Testis (tissue), 2 donors: ENCODE measurements at regions not wholly inside any gene's neighbourhood (a gene's known extent, or its start where the extent isn't known, plus 50 kb on each side); places are given as distances from the start of the nearest gene placed in this dataset.
"Not testable (repeated sequence)": the region's sequence is repeated elsewhere in the genome, so short reads cannot be mapped to it uniquely, and the experiment has no call there.

Experiments
- DNase-seq: peaks from one replicate; pipeline ENCODE4 v3.0.0-alpha.2; 2019
- H3K27ac ChIP-seq, 2 donors: fragments of 200-600 bp; sonication (generic); one replicate each; pipeline ENCODE4 v1.5.1; 2019
- H3K27me3 ChIP-seq: fragments of 200-600 bp; sonication (generic); one replicate; pipeline ENCODE4 v1.5.1; 2019
- H3K36me3 ChIP-seq: fragments of 200-600 bp; sonication (generic); one replicate; pipeline ENCODE4 v1.5.1; 2017; ENCODE audit warnings: low read depth; ENCODE audit errors: missing control alignments
- H3K4me1 ChIP-seq: fragments of 200-600 bp; sonication (generic); one replicate; pipeline ENCODE4 v1.5.1; 2019
- H3K4me3 ChIP-seq, 2 donors: fragments of 200-600 bp; sonication (generic); one replicate each; pipeline ENCODE4 v1.5.1; 2017 to 2019
- H3K9me3 ChIP-seq: fragments of 200-600 bp; sonication (generic); one replicate; pipeline ENCODE4 v1.5.1; 2017
- POLR2A ChIP-seq: fragments of 450-650 bp; IDR thresholded peaks from one replicate; pipeline ENCODE4 v1.6.1; 2017; ENCODE audit warnings: antibody characterized with exemption, mild to moderate bottlenecking, moderate library complexity
- WGBS, 2 donors: methylation state at CpG; one replicate each; pipeline ENCODE4 v1.1.5; 2018; 5-methylcytosine and 5-hydroxymethylcytosine counted together
- intact Hi-C: fragments of 100-400 bp; cut with DNase I; formaldehyde crosslinking; loops from one replicate; pipeline ENCODE4 v1.15.1; 2023; ENCODE audit warnings: low total_unique reads
- TF ChIP-seq, protein P1 (sequence below), 3 experiments: fragments of 450-650 bp in 2 of 3; fragments of 200-600 bp in 1 of 3; sonication (generic) in 1 of 3; IDR thresholded peaks; one replicate each; pipeline ENCODE4 v1.5.1; 2016 to 2019; ENCODE audit warnings: antibody characterized with exemption in 3 of 3, mild to moderate bottlenecking in 2 of 3, moderate library complexity in 1 of 3

DNA sequence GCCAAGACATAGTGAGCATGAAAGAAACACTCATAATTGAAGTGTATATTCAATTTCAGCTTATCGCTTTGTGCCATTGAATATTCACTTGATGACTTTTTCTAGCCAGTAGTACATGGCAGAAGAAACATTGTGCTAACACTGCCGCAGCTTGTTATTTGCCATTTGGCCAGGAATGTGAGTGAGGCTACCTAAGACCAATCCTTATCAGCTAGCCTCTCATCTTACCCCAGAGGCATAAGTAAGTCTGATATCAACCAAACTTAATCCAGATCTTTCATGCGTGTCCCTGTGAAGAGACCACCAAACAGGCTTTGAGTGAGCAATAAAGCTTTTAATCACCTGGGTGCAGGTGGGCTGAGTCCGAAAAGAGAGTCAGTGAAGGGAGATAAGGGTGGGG, 586.0 kb upstream of the MBL2 start:
- 91 to 92% methylated on average over 4 of the region's 4 CpGs for WGBS, 2 donors
- H3K9me3 ChIP-seq: no peaks in the 10 kb centered on the region

DNA sequence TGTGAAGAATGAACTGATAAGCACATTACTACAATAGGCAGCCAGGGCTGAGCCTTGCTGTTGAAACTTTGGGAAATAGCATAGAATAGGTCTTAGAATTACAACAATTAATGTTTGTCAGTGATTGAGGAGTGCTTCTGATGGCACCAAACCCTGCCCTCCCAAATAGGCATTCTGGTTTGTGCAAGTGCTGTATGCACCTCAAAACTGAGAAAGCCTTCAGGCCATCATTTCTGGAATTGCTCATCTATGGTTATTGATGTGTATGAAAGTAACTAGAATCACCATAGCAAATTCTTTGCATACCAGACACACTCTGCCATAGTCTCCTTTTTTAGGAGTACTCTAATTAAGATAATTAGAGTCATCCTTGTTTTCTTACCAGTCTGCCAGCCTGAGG, 585.0 kb upstream of the MBL2 start:
- DNase-seq: no peak
- H3K4me3 ChIP-seq: no peak overlapping the region
- H3K27ac ChIP-seq: no peak overlapping the region
- no peaks in the 10 kb centered on the region for H3K27me3 ChIP-seq
- intact Hi-C loops: no loop called here
- no peak for TF ChIP-seq POLR2A
- TF ChIP-seq, protein P1, sequence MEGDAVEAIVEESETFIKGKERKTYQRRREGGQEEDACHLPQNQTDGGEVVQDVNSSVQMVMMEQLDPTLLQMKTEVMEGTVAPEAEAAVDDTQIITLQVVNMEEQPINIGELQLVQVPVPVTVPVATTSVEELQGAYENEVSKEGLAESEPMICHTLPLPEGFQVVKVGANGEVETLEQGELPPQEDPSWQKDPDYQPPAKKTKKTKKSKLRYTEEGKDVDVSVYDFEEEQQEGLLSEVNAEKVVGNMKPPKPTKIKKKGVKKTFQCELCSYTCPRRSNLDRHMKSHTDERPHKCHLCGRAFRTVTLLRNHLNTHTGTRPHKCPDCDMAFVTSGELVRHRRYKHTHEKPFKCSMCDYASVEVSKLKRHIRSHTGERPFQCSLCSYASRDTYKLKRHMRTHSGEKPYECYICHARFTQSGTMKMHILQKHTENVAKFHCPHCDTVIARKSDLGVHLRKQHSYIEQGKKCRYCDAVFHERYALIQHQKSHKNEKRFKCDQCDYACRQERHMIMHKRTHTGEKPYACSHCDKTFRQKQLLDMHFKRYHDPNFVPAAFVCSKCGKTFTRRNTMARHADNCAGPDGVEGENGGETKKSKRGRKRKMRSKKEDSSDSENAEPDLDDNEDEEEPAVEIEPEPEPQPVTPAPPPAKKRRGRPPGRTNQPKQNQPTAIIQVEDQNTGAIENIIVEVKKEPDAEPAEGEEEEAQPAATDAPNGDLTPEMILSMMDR (IDR thresholded peaks at IDR 0.05): no peak
- no peaks in the 10 kb centered on the region for H3K36me3 ChIP-seq
- no peaks in the 10 kb centered on the region for H3K4me1 ChIP-seq
- no peaks in the 10 kb centered on the region for H3K9me3 ChIP-seq

More for the DNA sequence above, 586.0 kb upstream of the MBL2 start:
- no peak for DNase-seq
- no peak overlapping the region for H3K4me3 ChIP-seq
- no peaks in the 10 kb centered on the region for H3K27me3 ChIP-seq
- H3K36me3 ChIP-seq: no peaks in the 10 kb centered on the region
- intact Hi-C loops: no loop called here
- H3K27ac ChIP-seq: no peak overlapping the region
- no peak for TF ChIP-seq POLR2A
- TF ChIP-seq, protein P1 (IDR thresholded peaks at IDR 0.05): no peak
- no peaks in the 10 kb centered on the region for H3K4me1 ChIP-seq

GRCh38 chr10:53356616-53357349, 584.2 kb upstream of the MBL2 start:
- Histone ChIP-seq H3K4me3 (no peak overlapping the region), H3K36me3 (no peaks in the 10 kb centered on the region), H3K9me3 (no peaks in the 10 kb centered on the region), H3K4me1 (no peaks in the 10 kb centered on the region), H3K27me3 (no peaks in the 10 kb centered on the region), H3K27ac (no peak overlapping the region)
- intact Hi-C loops: no loop called here
- no peak for DNase-seq
- TF ChIP-seq, protein P1 (IDR thresholded peaks at IDR 0.05): no peak
- no peak for TF ChIP-seq POLR2A
- 61 to 62% methylated on average over 3 of the region's 3 CpGs for WGBS, 2 donors

GRCh38 chr10:53342531-53342930, 569.9 kb upstream of the MBL2 start:
- H3K27ac ChIP-seq, H3K27me3 ChIP-seq, H3K9me3 ChIP-seq, H3K36me3 ChIP-seq, H3K4me1 ChIP-seq, H3K4me3 ChIP-seq, DNase-seq, intact Hi-C loops: not testable (repeated sequence)
- 88 to 92% methylated on average over 7 of the region's 7 CpGs for WGBS, 2 donors

DNA sequence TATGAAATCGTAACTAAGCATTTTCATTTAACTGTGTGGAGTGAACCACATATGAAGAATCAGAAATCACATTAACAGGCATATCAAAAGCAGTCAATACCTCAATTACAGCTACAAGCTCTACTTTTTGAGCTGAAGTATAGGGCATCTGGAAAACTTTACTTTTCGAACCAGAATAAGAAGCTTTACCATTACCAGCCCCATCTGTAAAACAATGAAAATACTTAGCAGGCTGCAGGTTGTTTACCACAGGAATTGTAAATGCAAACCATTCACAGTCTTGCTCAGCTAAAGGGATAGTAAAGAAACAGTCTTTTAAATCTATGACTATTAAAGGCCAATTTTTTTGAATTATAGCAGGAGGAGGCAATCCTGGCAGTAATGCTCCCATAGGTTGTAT, 565.6 kb upstream of the MBL2 start:
- H3K4me3 ChIP-seq, H3K9me3 ChIP-seq, intact Hi-C loops, H3K36me3 ChIP-seq, H3K4me1 ChIP-seq, H3K27me3 ChIP-seq, DNase-seq, H3K27ac ChIP-seq: not testable (repeated sequence)
- 64 to 89% methylated on average over 2 of the region's 2 CpGs for WGBS, 2 donors

DNA sequence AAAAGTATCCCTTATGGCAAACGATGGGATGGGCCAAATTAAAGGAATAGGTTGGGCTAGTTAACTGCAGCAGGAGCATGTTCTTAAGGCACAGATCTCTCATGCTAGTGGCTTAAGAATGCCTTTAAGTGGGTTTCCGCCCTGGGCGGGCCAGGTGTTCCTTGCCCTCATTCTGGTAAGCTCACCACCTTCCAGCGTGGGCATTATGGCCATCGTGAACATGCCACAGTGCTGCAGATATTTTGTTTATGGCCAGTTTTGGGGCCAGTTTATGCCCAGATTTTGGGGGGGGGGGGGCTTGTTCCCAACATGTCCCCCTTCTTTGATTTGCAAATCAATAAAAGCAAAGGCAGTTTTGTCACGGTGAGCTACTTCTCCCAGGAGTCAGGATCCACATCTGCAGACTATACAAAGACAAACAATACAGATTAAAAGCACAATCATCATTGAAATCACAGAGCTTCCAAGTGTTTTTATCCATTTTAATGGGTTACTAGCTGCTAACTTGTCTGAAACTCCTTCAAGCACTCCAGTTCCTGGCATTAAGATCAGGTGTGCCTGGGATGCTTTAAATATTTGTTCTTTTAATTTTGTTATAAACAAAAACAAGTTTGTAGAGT, 563.3 kb upstream of the MBL2 start:
- H3K9me3 ChIP-seq, H3K27me3 ChIP-seq, H3K27ac ChIP-seq, H3K4me3 ChIP-seq, H3K36me3 ChIP-seq, H3K4me1 ChIP-seq, intact Hi-C loops, DNase-seq: not testable (repeated sequence)
- 85 to 90% methylated on average over 5 to 6 of the region's 6 CpGs for WGBS, 2 donors
